MCF 10A (cell line): ENCODE measurements at regions not wholly inside any gene's neighbourhood (a gene's known extent, or its start where the extent isn't known, plus 50 kb on each side); places are given as distances from the start of the nearest gene placed in this dataset.

ENCODE experiments used
- BruUV-seq: library from RNA; stranded (reverse); fragments of 400-500 nt; replicated peaks from 2 replicates; lab custom pipeline; 2021; lab: Mats Ljungman, UMichigan
- CTCF ChIA-PET: fragments of 300-600 bp; sonication (Branson Sonifier 250); formaldehyde crosslinking; extraction: SDS; loops from one replicate; lab custom pipeline; 2021; ENCODE audit warnings: antibody characterized with exemption, inconsistent platforms; lab: Yijun Ruan, JAX
- POLR2A ChIA-PET: fragments of 300-600, 350-650 bp; sonication (Branson Sonifier 250); formaldehyde crosslinking; extraction: SDS; loops from one replicate; lab custom pipeline; 2020; ENCODE audit warnings: antibody characterized with exemption, inconsistent platforms; lab: Yijun Ruan, JAX
- DNase-seq: peaks from one replicate; pipeline ENCODE4 v3.0.0-alpha.2; 2018; ENCODE audit not compliant: unreplicated experiment
- H3K27ac Mint-ChIP-seq: one replicate; pipeline ENCODE4 v1.8.0; 2022; ENCODE audit warnings: mild to moderate bottlenecking, low read depth, mixed read lengths; ENCODE audit not compliant: unreplicated experiment
- H3K27me3 Mint-ChIP-seq: one replicate; pipeline ENCODE4 v1.8.0; 2022; ENCODE audit warnings: mixed read lengths; ENCODE audit not compliant: insufficient read depth, unreplicated experiment
- H3K36me3 Mint-ChIP-seq: one replicate; pipeline ENCODE4 v1.8.0; 2022; ENCODE audit warnings: mild to moderate bottlenecking, moderate library complexity, mixed read lengths; ENCODE audit not compliant: insufficient read depth, unreplicated experiment
- H3K4me1 Mint-ChIP-seq: one replicate; pipeline ENCODE4 v1.8.0; 2022; ENCODE audit warnings: mixed read lengths; ENCODE audit not compliant: insufficient read depth, unreplicated experiment
- H3K4me3 Mint-ChIP-seq: one replicate; pipeline ENCODE4 v1.8.0; 2022; ENCODE audit warnings: mild to moderate bottlenecking, moderate library complexity, mixed read lengths; ENCODE audit not compliant: unreplicated experiment
- H3K9me3 Mint-ChIP-seq: one replicate; pipeline ENCODE4 v1.8.0; 2022; ENCODE audit warnings: mixed read lengths; ENCODE audit not compliant: unreplicated experiment
- CTCF ChIP-seq: fragments of 200-600 bp; IDR thresholded peaks from one replicate; pipeline ENCODE4 v1.8.0; 2022; ENCODE audit warnings: antibody characterized with exemption, mild to moderate bottlenecking; ENCODE audit not compliant: unreplicated experiment
- intact Hi-C: fragments of 100-400 bp; cut with micrococcal nuclease; formaldehyde crosslinking; loops from 2 replicates; pipeline ENCODE4 v1.14.1; 2022

GRCh38 chr1:162950187-162950586 lies 89.2 kb upstream of the CCDC190 start:
- DNase-seq, result no peak
- H3K4me1 Mint-ChIP-seq, result no peaks in the 10 kb centered on the region
- no peak for TF ChIP-seq CTCF
- no peak overlapping the region for H3K27ac Mint-ChIP-seq
- H3K4me3 Mint-ChIP-seq, result no peak overlapping the region
- intact Hi-C loops, result no loop called here
- no peaks in the 10 kb centered on the region for H3K9me3 Mint-ChIP-seq
- CTCF ChIA-PET, result interaction anchor here (0.6 to 0.9 kb wide), 3 partner anchors 35 to 118 kb away, joined by 3 to 7 read pairs (median 4); no protein-coding TSS in a partner anchor
- BruUV-seq, result no TSS peak
- POLR2A ChIA-PET, result interaction anchor here (0.5 to 1.1 kb wide), 2 partner anchors 9 to 50 kb away, joined by 3 read pairs; no protein-coding TSS in a partner anchor
- no peaks in the 10 kb centered on the region for H3K27me3 Mint-ChIP-seq
- H3K36me3 Mint-ChIP-seq, result no peaks in the 10 kb centered on the region

- POLR2A ChIA-PET, result no interaction called here
- DNase-seq, result no peak
- peaks cover 6% of the 10 kb centered on the region for H3K4me1 Mint-ChIP-seq
- H3K27ac Mint-ChIP-seq, result no peak overlapping the region
- H3K9me3 Mint-ChIP-seq, result no peaks in the 10 kb centered on the region
- TF ChIP-seq CTCF, result no peak
- no peak overlapping the region for H3K4me3 Mint-ChIP-seq
- no peaks in the 10 kb centered on the region for H3K36me3 Mint-ChIP-seq
- H3K27me3 Mint-ChIP-seq, result no peaks in the 10 kb centered on the region
- CTCF ChIA-PET, result no interaction called here
- BruUV-seq, result no TSS peak
- intact Hi-C loops, result loop anchor here (10.0 kb wide), 1 partner anchor 108 kb away; no protein-coding TSS in a partner anchor
Observed at GRCh38 chr1:162946701-162947100, 85.7 kb upstream of the CCDC190 start.

GRCh38 chr1:162944974-162945674 lies 84.1 kb upstream of the CCDC190 start:
- POLR2A ChIA-PET, result no interaction called here
- CTCF ChIA-PET, result interaction anchor here (0.6 to 1.4 kb wide), 2 partner anchors 91 to 268 kb away, joined by 3 to 4 read pairs; no protein-coding TSS in a partner anchor
- Mint-ChIP-seq H3K27me3 (no peaks in the 10 kb centered on the region), H3K27ac (no peak overlapping the region), H3K36me3 (no peaks in the 10 kb centered on the region), H3K4me3 (no peak overlapping the region), H3K9me3 (no peaks in the 10 kb centered on the region), H3K4me1 (peaks cover 6% of the 10 kb centered on the region)
- intact Hi-C loops, result loop anchor here (10.0 kb wide), 1 partner anchor 110 kb away; no protein-coding TSS in a partner anchor
- DNase-seq, result no peak
- TF ChIP-seq CTCF, result no peak
- no TSS peak for BruUV-seq

GRCh38 chr1:162943622-162944021 lies 82.6 kb upstream of the CCDC190 start:
- no peaks in the 10 kb centered on the region for H3K27me3 Mint-ChIP-seq
- no peaks in the 10 kb centered on the region for H3K9me3 Mint-ChIP-seq
- ChIA-PET POLR2A (interaction anchor here (0.7 kb wide), 1 partner anchor 33 kb away, joined by 3 read pairs; no protein-coding TSS in a partner anchor), CTCF (interaction anchor here (0.7 to 2.4 kb wide), 3 partner anchors 9 to 129 kb away, joined by 3 to 7 read pairs (median 4); partner anchors contain the start of gene RGS4)
- BruUV-seq, result no TSS peak
- H3K4me3 Mint-ChIP-seq, result no peak overlapping the region
- intact Hi-C loops, result loop anchor here (10.0 kb wide), 1 partner anchor 111 kb away; no protein-coding TSS in a partner anchor
- no peaks in the 10 kb centered on the region for H3K36me3 Mint-ChIP-seq
- DNase-seq, result peak; percentile 34
- H3K4me1 Mint-ChIP-seq, result peaks cover 11% of the 10 kb centered on the region
- H3K27ac Mint-ChIP-seq, result no peak overlapping the region
- no peak for TF ChIP-seq CTCF
